ENCODE measurements at regions not wholly inside any gene's neighbourhood (a gene's known extent, or its start where the extent isn't known, plus 50 kb on each side); places are given as distances from the start of the nearest gene placed in this dataset.

- Histone ChIP-seq H3K27me3 (ENCODE audit: control insufficient read depth, insufficient read depth, low read length) (no peaks in the 10 kb centered on the region), H3K4me1 (ENCODE audit: control insufficient read depth, insufficient read depth, low read length) (peaks cover 5% of the 10 kb centered on the region), H3K4me3 (ENCODE audit: low read depth, low read length) (no peak overlapping the region), H3K36me3 (ENCODE audit: control insufficient read depth, insufficient read depth, low read length) (no peaks in the 10 kb centered on the region), H3K9me3 (ENCODE audit: control insufficient read depth, insufficient read depth, low read length) (no peaks in the 10 kb centered on the region), H3K9ac (ENCODE audit: low read depth, low read length) (no peak overlapping the region)
Measured at GRCh38 chr10:78139341-78139740, 105.7 kb downstream of the RPS24 start.

GRCh38 chr10:78140066-78140630, 106.5 kb downstream of the RPS24 start:
- Histone ChIP-seq H3K4me3 (ENCODE audit: low read depth, low read length) (no peak overlapping the region), H3K9me3 (ENCODE audit: control insufficient read depth, insufficient read depth, low read length) (no peaks in the 10 kb centered on the region), H3K9ac (ENCODE audit: low read depth, low read length) (no peak overlapping the region), H3K27me3 (ENCODE audit: control insufficient read depth, insufficient read depth, low read length) (no peaks in the 10 kb centered on the region), H3K4me1 (ENCODE audit: control insufficient read depth, insufficient read depth, low read length) (no peaks in the 10 kb centered on the region), H3K36me3 (ENCODE audit: control insufficient read depth, insufficient read depth, low read length) (no peaks in the 10 kb centered on the region)

GRCh38 chr10:78143576-78143975, 109.9 kb downstream of the RPS24 start:
- Histone ChIP-seq H3K27me3 (ENCODE audit: control insufficient read depth, insufficient read depth, low read length) (peaks cover 2% of the 10 kb centered on the region), H3K36me3 (ENCODE audit: control insufficient read depth, insufficient read depth, low read length) (no peaks in the 10 kb centered on the region), H3K9me3 (ENCODE audit: control insufficient read depth, insufficient read depth, low read length) (no peaks in the 10 kb centered on the region), H3K4me1 (ENCODE audit: control insufficient read depth, insufficient read depth, low read length) (no peaks in the 10 kb centered on the region), H3K9ac (ENCODE audit: low read depth, low read length) (no peak overlapping the region), H3K4me3 (ENCODE audit: low read depth, low read length) (no peak overlapping the region)

GRCh38 chr10:78146200-78146599, 112.5 kb downstream of the RPS24 start:
- Histone ChIP-seq H3K4me3 (ENCODE audit: low read depth, low read length) (no peak overlapping the region), H3K9ac (ENCODE audit: low read depth, low read length) (no peak overlapping the region), H3K9me3 (ENCODE audit: control insufficient read depth, insufficient read depth, low read length) (no peaks in the 10 kb centered on the region), H3K36me3 (ENCODE audit: control insufficient read depth, insufficient read depth, low read length) (no peaks in the 10 kb centered on the region), H3K4me1 (ENCODE audit: control insufficient read depth, insufficient read depth, low read length) (no peaks in the 10 kb centered on the region), H3K27me3 (ENCODE audit: control insufficient read depth, insufficient read depth, low read length) (peaks cover 2% of the 10 kb centered on the region)

GRCh38 chr10:78147202-78147601, 113.5 kb downstream of the RPS24 start:
- H3K9ac ChIP-seq (ENCODE audit: low read depth, low read length) = no peak overlapping the region
- H3K4me1 ChIP-seq (ENCODE audit: control insufficient read depth, insufficient read depth, low read length) = no peaks in the 10 kb centered on the region
- no peaks in the 10 kb centered on the region for H3K36me3 ChIP-seq (ENCODE audit: control insufficient read depth, insufficient read depth, low read length)
- no peaks in the 10 kb centered on the region for H3K9me3 ChIP-seq (ENCODE audit: control insufficient read depth, insufficient read depth, low read length)
- peaks cover 2% of the 10 kb centered on the region for H3K27me3 ChIP-seq (ENCODE audit: control insufficient read depth, insufficient read depth, low read length)
- H3K4me3 ChIP-seq (ENCODE audit: low read depth, low read length) = no peak overlapping the region

GRCh38 chr10:78148216-78148960, 114.7 kb downstream of the RPS24 start:
- Histone ChIP-seq H3K27me3 (ENCODE audit: control insufficient read depth, insufficient read depth, low read length) (peaks cover 2% of the 10 kb centered on the region), H3K36me3 (ENCODE audit: control insufficient read depth, insufficient read depth, low read length) (no peaks in the 10 kb centered on the region)

GRCh38 chr10:78148961-78149612, 115.4 kb downstream of the RPS24 start:
- Histone ChIP-seq H3K4me1 (ENCODE audit: control insufficient read depth, insufficient read depth, low read length) (no peaks in the 10 kb centered on the region), H3K9me3 (ENCODE audit: control insufficient read depth, insufficient read depth, low read length) (no peaks in the 10 kb centered on the region), H3K9ac (ENCODE audit: low read depth, low read length) (no peak overlapping the region), H3K36me3 (ENCODE audit: control insufficient read depth, insufficient read depth, low read length) (no peaks in the 10 kb centered on the region), H3K4me3 (ENCODE audit: low read depth, low read length) (no peak overlapping the region), H3K27me3 (ENCODE audit: control insufficient read depth, insufficient read depth, low read length) (peaks cover 2% of the 10 kb centered on the region)

More at GRCh38 chr10:78148216-78148960, 114.7 kb downstream of the RPS24 start:
- H3K9ac ChIP-seq (ENCODE audit: low read depth, low read length) = no peak overlapping the region
- H3K9me3 ChIP-seq (ENCODE audit: control insufficient read depth, insufficient read depth, low read length) = no peaks in the 10 kb centered on the region
- H3K4me1 ChIP-seq (ENCODE audit: control insufficient read depth, insufficient read depth, low read length) = no peaks in the 10 kb centered on the region
- no peak overlapping the region for H3K4me3 ChIP-seq (ENCODE audit: low read depth, low read length)

GRCh38 chr10:78150756-78151155, 117.1 kb downstream of the RPS24 start:
- H3K27me3 ChIP-seq (ENCODE audit: control insufficient read depth, insufficient read depth, low read length) = peaks cover 2% of the 10 kb centered on the region
- H3K4me1 ChIP-seq (ENCODE audit: control insufficient read depth, insufficient read depth, low read length) = no peaks in the 10 kb centered on the region
- no peaks in the 10 kb centered on the region for H3K36me3 ChIP-seq (ENCODE audit: control insufficient read depth, insufficient read depth, low read length)
- no peaks in the 10 kb centered on the region for H3K9me3 ChIP-seq (ENCODE audit: control insufficient read depth, insufficient read depth, low read length)
- H3K9ac ChIP-seq (ENCODE audit: low read depth, low read length) = no peak overlapping the region
- H3K4me3 ChIP-seq (ENCODE audit: low read depth, low read length) = no peak overlapping the region

GRCh38 chr10:78155722-78156121, 122.1 kb downstream of the RPS24 start:
- Histone ChIP-seq H3K27me3 (ENCODE audit: control insufficient read depth, insufficient read depth, low read length) (no peaks in the 10 kb centered on the region), H3K36me3 (ENCODE audit: control insufficient read depth, insufficient read depth, low read length) (no peaks in the 10 kb centered on the region), H3K9me3 (ENCODE audit: control insufficient read depth, insufficient read depth, low read length) (no peaks in the 10 kb centered on the region), H3K4me1 (ENCODE audit: control insufficient read depth, insufficient read depth, low read length) (no peaks in the 10 kb centered on the region), H3K4me3 (ENCODE audit: low read depth, low read length) (no peak overlapping the region), H3K9ac (ENCODE audit: low read depth, low read length) (no peak overlapping the region)

GRCh38 chr10:78160591-78160990, 126.9 kb downstream of the RPS24 start:
- Histone ChIP-seq H3K27me3 (ENCODE audit: control insufficient read depth, insufficient read depth, low read length) (no peaks in the 10 kb centered on the region), H3K9ac (ENCODE audit: low read depth, low read length) (no peak overlapping the region), H3K4me3 (ENCODE audit: low read depth, low read length) (no peak overlapping the region), H3K4me1 (ENCODE audit: control insufficient read depth, insufficient read depth, low read length) (no peaks in the 10 kb centered on the region), H3K36me3 (ENCODE audit: control insufficient read depth, insufficient read depth, low read length) (no peaks in the 10 kb centered on the region), H3K9me3 (ENCODE audit: control insufficient read depth, insufficient read depth, low read length) (no peaks in the 10 kb centered on the region)

GRCh38 chr10:78162853-78163252, 129.2 kb downstream of the RPS24 start:
- no peaks in the 10 kb centered on the region for H3K9me3 ChIP-seq (ENCODE audit: control insufficient read depth, insufficient read depth, low read length)
- no peaks in the 10 kb centered on the region for H3K4me1 ChIP-seq (ENCODE audit: control insufficient read depth, insufficient read depth, low read length)
- H3K27me3 ChIP-seq (ENCODE audit: control insufficient read depth, insufficient read depth, low read length) = no peaks in the 10 kb centered on the region
- H3K9ac ChIP-seq (ENCODE audit: low read depth, low read length) = no peak overlapping the region
- no peaks in the 10 kb centered on the region for H3K36me3 ChIP-seq (ENCODE audit: control insufficient read depth, insufficient read depth, low read length)
- H3K4me3 ChIP-seq (ENCODE audit: low read depth, low read length) = no peak overlapping the region

GRCh38 chr10:78164702-78165101, 131.0 kb downstream of the RPS24 start:
- H3K4me1 ChIP-seq (ENCODE audit: control insufficient read depth, insufficient read depth, low read length) = no peaks in the 10 kb centered on the region
- no peaks in the 10 kb centered on the region for H3K9me3 ChIP-seq (ENCODE audit: control insufficient read depth, insufficient read depth, low read length)
- H3K27me3 ChIP-seq (ENCODE audit: control insufficient read depth, insufficient read depth, low read length) = no peaks in the 10 kb centered on the region
- H3K36me3 ChIP-seq (ENCODE audit: control insufficient read depth, insufficient read depth, low read length) = no peaks in the 10 kb centered on the region
- H3K4me3 ChIP-seq (ENCODE audit: low read depth, low read length) = no peak overlapping the region
- no peak overlapping the region for H3K9ac ChIP-seq (ENCODE audit: low read depth, low read length)
